Peyer's patch (tissue), 4 donors: ENCODE measurements at regions not wholly inside any gene's neighbourhood (a gene's known extent, or its start where the extent isn't known, plus 50 kb on each side); places are given as distances from the start of the nearest gene placed in this dataset.

ENCODE experiments used
- CTCF ChIP-seq, 6 experiments: fragments of 450-650 bp in 4 of 6; fragments of 200-600 bp in 2 of 6; sonication (generic) in 1 of 6; IDR thresholded peaks; one replicate each; pipeline ENCODE4 v1.5.1; 2017 to 2019; ENCODE audit warnings: antibody characterized with exemption in 6 of 6, mild to moderate bottlenecking in 3 of 6, moderate library complexity in 1 of 6
- POLR2A ChIP-seq, 2 donors: fragments of 450-650 bp; IDR thresholded peaks; one replicate each; pipeline ENCODE4 v1.5.1; 2017; ENCODE audit warnings: antibody characterized with exemption in 2 of 2, mild to moderate bottlenecking in 2 of 2, moderate library complexity in 2 of 2

GRCh38 chr14:61977217-61977616, 215.0 kb downstream of the SNAPC1 start:
- TF ChIP-seq CTCF (IDR thresholded peaks at IDR 0.05) (no peak), POLR2A (IDR thresholded peaks at IDR 0.05) (no peak)
